Mesendoderm (in vitro differentiated cells): ENCODE measurements at regions not wholly inside any gene's neighbourhood (a gene's known extent, or its start where the extent isn't known, plus 50 kb on each side); places are given as distances from the start of the nearest gene placed in this dataset.

Experiments used
- DNase-seq: peaks from one replicate; pipeline ENCODE4 v3.0.0; 2013
- H2AK5ac ChIP-seq: 2 replicates; pipeline ENCODE4 v1.6.1; 2013; ENCODE audit warnings: low read length, inconsistent platforms
- H2BK120ac ChIP-seq: 2 replicates; pipeline ENCODE4 v1.6.1; 2013; ENCODE audit warnings: low read depth, mild to moderate bottlenecking, low read length, moderate library complexity, mixed read lengths
- H2BK15ac ChIP-seq: replicated peaks from 2 replicates; pipeline ENCODE4 v1.6.1; 2013; ENCODE audit warnings: low read depth, mild to moderate bottlenecking, moderate library complexity
- H2BK5ac ChIP-seq: 2 replicates; pipeline ENCODE4 v1.6.1; 2013; ENCODE audit warnings: low read length, inconsistent platforms
- H3K18ac ChIP-seq: 2 replicates; pipeline ENCODE4 v1.6.1; 2013; ENCODE audit warnings: mild to moderate bottlenecking, low read length, mixed read lengths
- H3K23ac ChIP-seq: one replicate; pipeline ENCODE4 v1.6.1; 2013; ENCODE audit warnings: low read length
- H3K27ac ChIP-seq: 2 replicates; pipeline ENCODE4 v1.5.1; 2013; ENCODE audit warnings: low read depth, mild to moderate bottlenecking, inconsistent platforms, low read length, moderate library complexity
- H3K27me3 ChIP-seq: 2 replicates; pipeline ENCODE4 v1.6.1; 2013; ENCODE audit warnings: low read length, control low read depth, mild to moderate bottlenecking, inconsistent platforms; ENCODE audit not compliant: insufficient read depth, poor library complexity
- H3K36me3 ChIP-seq: 2 replicates; pipeline ENCODE4 v1.6.1; 2013; ENCODE audit warnings: low read length, inconsistent platforms; ENCODE audit not compliant: control insufficient read depth, insufficient read depth
- H3K4ac ChIP-seq: one replicate; pipeline ENCODE4 v1.6.1; 2013; ENCODE audit warnings: low read depth, mild to moderate bottlenecking, low read length, moderate library complexity
- H3K4me1 ChIP-seq: 2 replicates; pipeline ENCODE4 v1.6.1; 2013; ENCODE audit warnings: low read depth, low read length, inconsistent platforms; ENCODE audit not compliant: control insufficient read depth
- H3K4me2 ChIP-seq: 2 replicates; pipeline ENCODE4 v1.6.1; 2013; ENCODE audit warnings: low read length
- H3K4me3 ChIP-seq: 2 replicates; pipeline ENCODE4 v1.5.1; 2013; ENCODE audit warnings: mild to moderate bottlenecking, low read length
- H3K56ac ChIP-seq: one replicate; pipeline ENCODE4 v1.6.1; 2013; ENCODE audit warnings: low read length
- H3K79me1 ChIP-seq: 2 replicates; pipeline ENCODE4 v1.6.1; 2013; ENCODE audit warnings: low read length, inconsistent platforms
- H3K79me2 ChIP-seq: 2 replicates; pipeline ENCODE4 v1.6.1; 2013; ENCODE audit warnings: mild to moderate bottlenecking, low read length; ENCODE audit not compliant: control insufficient read depth, insufficient read depth
- H3K9ac ChIP-seq: 2 replicates; pipeline ENCODE4 v1.6.1; 2013; ENCODE audit warnings: low read length, inconsistent platforms
- H4K5ac ChIP-seq: one replicate; pipeline ENCODE4 v1.6.1; 2013; ENCODE audit warnings: low read length
- H4K8ac ChIP-seq: one replicate; pipeline ENCODE4 v1.6.1; 2013; ENCODE audit warnings: low read depth, mild to moderate bottlenecking, control low read depth, low read length, moderate library complexity
- WGBS: extraction: QIAGEN DNeasy Blood & Tissue Kit; methylation state at CpG from one replicate; pipeline ENCODE4 v1.1.7; 2013; ENCODE audit warnings: low lambda C conversion rate, missing lambda C conversion rate; ENCODE audit not compliant: insufficient coverage; ENCODE audit errors: extremely low coverage; 5-methylcytosine and 5-hydroxymethylcytosine counted together

DNA sequence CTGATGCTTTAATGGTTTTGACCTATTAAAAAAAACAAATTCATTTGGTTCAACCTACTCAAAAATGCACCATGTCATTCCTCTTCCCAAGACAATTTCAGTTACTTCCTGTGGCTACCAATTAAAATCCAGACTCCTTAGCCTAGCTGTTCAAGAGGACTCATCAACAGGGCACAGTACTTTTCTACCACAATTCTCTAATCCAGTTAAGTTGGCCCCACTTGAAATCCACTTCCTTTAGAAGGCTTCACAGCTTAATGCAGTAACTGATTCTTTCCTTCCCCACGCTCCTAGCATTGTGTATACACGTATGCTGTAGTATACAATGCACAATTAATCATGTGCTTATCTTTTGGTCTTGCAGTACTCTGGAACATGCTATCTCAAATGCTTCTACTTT is 129.8 kb downstream of the UGT8 start:
- DNase-seq: no peak
- Histone ChIP-seq H3K27ac (no peak overlapping the region), H4K5ac (no peak overlapping the region), H3K18ac (no peak overlapping the region), H3K4me2 (no peak overlapping the region), H3K79me1 (no peaks in the 10 kb centered on the region), H3K9ac (no peak overlapping the region), H3K4me1 (no peaks in the 10 kb centered on the region), H3K4me3 (no peak overlapping the region), H4K8ac (no peak overlapping the region), H2BK15ac (no peak overlapping the region), H2BK5ac (no peak overlapping the region), H3K56ac (no peak overlapping the region), H3K27me3 (no peaks in the 10 kb centered on the region), H3K4ac (no peak overlapping the region), H2AK5ac (no peak overlapping the region), H2BK120ac (no peak overlapping the region), H3K79me2 (no peaks in the 10 kb centered on the region), H3K36me3 (no peaks in the 10 kb centered on the region), H3K23ac (no peak overlapping the region)
- no CpG with 5 or more reads among the region's 2 CpGs for WGBS

- Histone ChIP-seq H3K79me2 (no peaks in the 10 kb centered on the region), H3K4me1 (no peaks in the 10 kb centered on the region), H2BK15ac (no peak overlapping the region), H2BK120ac (no peak overlapping the region), H2AK5ac (no peak overlapping the region), H2BK5ac (no peak overlapping the region), H3K9ac (no peak overlapping the region), H3K56ac (no peak overlapping the region), H3K4me3 (no peak overlapping the region), H3K27me3 (no peaks in the 10 kb centered on the region), H4K5ac (no peak overlapping the region), H3K4ac (no peak overlapping the region), H3K18ac (no peak overlapping the region), H3K23ac (no peak overlapping the region), H3K36me3 (no peaks in the 10 kb centered on the region), H3K4me2 (no peak overlapping the region), H4K8ac (no peak overlapping the region), H3K79me1 (no peaks in the 10 kb centered on the region), H3K27ac (no peak overlapping the region)
- WGBS: no CpG with 5 or more reads among the region's 3 CpGs
- DNase-seq: no peak
These were observed 130.6 kb downstream of the UGT8 start for GRCh38 chr4:114729068-114729738.

- DNase-seq: peak; percentile 93
- Histone ChIP-seq H4K8ac (no peak overlapping the region), H3K18ac (no peak overlapping the region), H3K79me1 (no peaks in the 10 kb centered on the region), H3K56ac (no peak overlapping the region), H3K79me2 (no peaks in the 10 kb centered on the region), H3K9ac (no peak overlapping the region), H4K5ac (no peak overlapping the region), H3K36me3 (no peaks in the 10 kb centered on the region), H3K4me2 (no peak overlapping the region), H3K27ac (no peak overlapping the region), H2AK5ac (no peak overlapping the region), H3K23ac (no peak overlapping the region), H2BK5ac (no peak overlapping the region), H3K4me1 (no peaks in the 10 kb centered on the region), H2BK120ac (no peak overlapping the region), H2BK15ac (peak overlapping the region; percentile 41), H3K4ac (no peak overlapping the region), H3K27me3 (no peaks in the 10 kb centered on the region), H3K4me3 (no peak overlapping the region)
- WGBS: no CpG with 5 or more reads among the region's 1 CpG
These were observed 136.0 kb downstream of the UGT8 start for GRCh38 chr4:114734594-114734993.

DNA sequence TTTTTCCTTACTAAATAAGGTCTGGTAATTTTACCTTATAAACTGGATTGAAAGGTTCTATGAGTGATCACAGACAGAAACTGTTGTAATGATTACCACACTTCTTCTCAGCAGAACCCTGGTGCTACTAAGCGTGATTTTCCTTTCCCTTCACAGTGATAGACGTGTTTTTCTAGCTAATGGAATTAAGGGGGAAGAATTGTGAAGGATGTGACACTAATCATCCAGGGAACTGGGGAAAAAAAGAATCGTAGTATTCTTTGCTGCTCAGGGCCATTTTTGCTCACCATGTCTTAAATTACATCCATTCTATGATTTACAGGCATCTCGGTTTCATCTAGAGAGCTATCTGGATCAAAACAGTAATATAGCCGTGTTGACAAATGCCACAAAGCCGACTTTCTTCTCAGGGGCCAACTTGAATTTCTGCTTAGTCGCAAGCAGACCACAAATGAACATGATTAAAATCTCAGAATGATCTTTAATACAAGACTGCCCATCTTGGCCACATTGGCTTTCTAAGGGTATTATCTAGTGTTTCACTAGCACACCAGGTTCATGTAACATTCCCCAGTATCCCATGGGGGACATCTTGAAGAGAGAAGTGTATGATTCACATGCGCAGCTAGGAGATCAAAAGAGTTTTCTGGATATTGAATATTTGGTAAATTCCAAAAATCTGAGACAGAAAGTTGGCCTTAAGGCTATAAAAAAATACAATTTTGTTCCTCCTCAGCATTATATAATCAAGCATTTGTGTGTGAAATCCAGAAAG is 154.0 kb downstream of the UGT8 start:
- H3K4me2 ChIP-seq: no peak overlapping the region
- DNase-seq: no peak
- H3K79me2 ChIP-seq: no peaks in the 10 kb centered on the region
- H2BK5ac ChIP-seq: no peak overlapping the region
- no peak overlapping the region for H3K23ac ChIP-seq
- peak overlapping the region; percentile 25 for H2BK15ac ChIP-seq
- H3K4ac ChIP-seq: no peak overlapping the region
- H3K18ac ChIP-seq: no peak overlapping the region
- no peak overlapping the region for H2BK120ac ChIP-seq
- peaks cover 2% of the 10 kb centered on the region for H3K4me1 ChIP-seq
- H4K8ac ChIP-seq: no peak overlapping the region
- H3K4me3 ChIP-seq: no peak overlapping the region
- no peak overlapping the region for H4K5ac ChIP-seq
- H3K56ac ChIP-seq: no peak overlapping the region
- no peaks in the 10 kb centered on the region for H3K79me1 ChIP-seq
- no peak overlapping the region for H2AK5ac ChIP-seq
- H3K9ac ChIP-seq: no peak overlapping the region
- no peaks in the 10 kb centered on the region for H3K36me3 ChIP-seq
- H3K27ac ChIP-seq: no peak overlapping the region
- WGBS: no CpG with 5 or more reads among the region's 8 CpGs
- no peaks in the 10 kb centered on the region for H3K27me3 ChIP-seq

DNA sequence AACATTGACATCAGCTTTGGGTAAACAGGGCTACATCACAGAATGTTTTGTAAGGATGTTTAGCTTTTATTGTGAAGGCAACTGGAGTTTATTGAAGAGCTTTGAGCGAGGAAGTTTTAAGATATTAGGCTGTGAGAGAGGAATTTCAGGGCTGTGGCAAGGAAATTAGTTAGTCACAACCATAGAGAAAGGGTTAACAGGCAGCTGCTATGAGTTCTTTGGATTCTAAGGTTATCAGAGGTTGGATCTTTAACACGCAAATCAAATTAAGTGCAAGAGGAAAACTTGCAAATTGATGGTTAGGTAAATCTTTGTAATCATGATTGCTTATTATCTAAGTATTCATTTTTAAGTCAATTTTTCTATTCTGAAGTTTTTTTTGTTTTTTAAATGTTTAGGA is 156.0 kb downstream of the UGT8 start:
- Histone ChIP-seq H2AK5ac (no peak overlapping the region), H3K56ac (no peak overlapping the region), H3K79me2 (no peaks in the 10 kb centered on the region), H2BK120ac (no peak overlapping the region), H3K23ac (no peak overlapping the region), H3K4ac (no peak overlapping the region), H3K79me1 (no peaks in the 10 kb centered on the region), H4K5ac (no peak overlapping the region), H4K8ac (no peak overlapping the region), H3K36me3 (no peaks in the 10 kb centered on the region), H3K9ac (no peak overlapping the region), H2BK5ac (no peak overlapping the region), H3K27me3 (no peaks in the 10 kb centered on the region), H3K4me1 (peaks cover 2% of the 10 kb centered on the region), H3K18ac (no peak overlapping the region), H3K4me2 (no peak overlapping the region), H2BK15ac (no peak overlapping the region), H3K27ac (no peak overlapping the region), H3K4me3 (no peak overlapping the region)
- peak; percentile 54 for DNase-seq
- no CpG with 5 or more reads among the region's 2 CpGs for WGBS
